Vagina (tissue), 2 donors: ENCODE measurements at regions not wholly inside any gene's neighbourhood (a gene's known extent, or its start where the extent isn't known, plus 50 kb on each side); places are given as distances from the start of the nearest gene placed in this dataset.

ENCODE experiments used
- CTCF ChIP-seq, 3 experiments: fragments of 450-650 bp in 2 of 3; fragments of 200-600 bp in 1 of 3; sonication (generic) in 1 of 3; IDR thresholded peaks; one replicate each; pipeline ENCODE4 v1.5.1; 2017 to 2019; ENCODE audit warnings: antibody characterized with exemption in 3 of 3, mild to moderate bottlenecking in 2 of 3, moderate library complexity in 2 of 3
- POLR2AphosphoS5 ChIP-seq, 2 donors: sonication (generic); formaldehyde crosslinking; IDR thresholded peaks; one replicate each; pipeline ENCODE4 v1.9.0; 2017; ENCODE audit warnings: antibody characterized with exemption in 2 of 2, mild to moderate bottlenecking in 2 of 2, low read depth in 1 of 2; ENCODE audit not compliant: insufficient read depth in 1 of 2

- TF ChIP-seq CTCF (IDR thresholded peaks at IDR 0.05) (no peak), POLR2AphosphoS5 (IDR thresholded peaks at IDR 0.05; ENCODE audit: insufficient read depth in 1 of 2, low read depth in 1 of 2) (no peak)
Measured at GRCh38 chr4:34935739-34936138, 1308.6 kb downstream of the ARAP2 start.
